Neural progenitor cell (in vitro differentiated cells): ENCODE measurements at regions not wholly inside any gene's neighbourhood (a gene's known extent, or its start where the extent isn't known, plus 50 kb on each side); places are given as distances from the start of the nearest gene placed in this dataset.

ENCODE experiments used
- EZH2 ChIP-seq: fragments of 200-600 bp; sonication (generic); IDR thresholded peaks from 2 replicates; pipeline ENCODE4 v1.6.1; 2017; ENCODE audit warnings: antibody characterized with exemption, mild to moderate bottlenecking, moderate library complexity
- TF ChIP-seq, protein P1 (sequence below): fragments of 200-600 bp; sonication (generic); IDR thresholded peaks from 2 replicates; pipeline ENCODE4 v1.5.1; 2017; ENCODE audit warnings: antibody characterized with exemption, mild to moderate bottlenecking

DNA sequence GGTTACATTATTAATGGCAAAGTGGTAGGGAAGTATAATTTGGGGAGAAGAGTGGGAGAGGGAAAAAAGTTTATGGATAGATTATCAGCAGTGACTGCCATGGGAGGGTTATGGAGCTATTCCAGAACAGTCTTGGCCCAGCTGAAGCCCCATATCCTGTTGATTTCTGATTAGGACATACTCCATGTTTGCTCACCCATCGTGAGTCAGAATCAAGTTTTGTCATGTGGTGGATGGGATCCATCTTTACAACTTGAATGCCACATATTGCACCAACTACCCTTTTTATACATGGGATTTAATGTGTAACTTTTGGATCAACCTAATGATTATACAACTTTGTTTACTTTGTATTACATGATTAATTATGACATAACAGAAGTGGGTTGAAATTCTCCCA lies 217.0 kb downstream of the HAO1 start:
- TF ChIP-seq, protein P1, sequence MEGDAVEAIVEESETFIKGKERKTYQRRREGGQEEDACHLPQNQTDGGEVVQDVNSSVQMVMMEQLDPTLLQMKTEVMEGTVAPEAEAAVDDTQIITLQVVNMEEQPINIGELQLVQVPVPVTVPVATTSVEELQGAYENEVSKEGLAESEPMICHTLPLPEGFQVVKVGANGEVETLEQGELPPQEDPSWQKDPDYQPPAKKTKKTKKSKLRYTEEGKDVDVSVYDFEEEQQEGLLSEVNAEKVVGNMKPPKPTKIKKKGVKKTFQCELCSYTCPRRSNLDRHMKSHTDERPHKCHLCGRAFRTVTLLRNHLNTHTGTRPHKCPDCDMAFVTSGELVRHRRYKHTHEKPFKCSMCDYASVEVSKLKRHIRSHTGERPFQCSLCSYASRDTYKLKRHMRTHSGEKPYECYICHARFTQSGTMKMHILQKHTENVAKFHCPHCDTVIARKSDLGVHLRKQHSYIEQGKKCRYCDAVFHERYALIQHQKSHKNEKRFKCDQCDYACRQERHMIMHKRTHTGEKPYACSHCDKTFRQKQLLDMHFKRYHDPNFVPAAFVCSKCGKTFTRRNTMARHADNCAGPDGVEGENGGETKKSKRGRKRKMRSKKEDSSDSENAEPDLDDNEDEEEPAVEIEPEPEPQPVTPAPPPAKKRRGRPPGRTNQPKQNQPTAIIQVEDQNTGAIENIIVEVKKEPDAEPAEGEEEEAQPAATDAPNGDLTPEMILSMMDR, result no peak
- no peak for TF ChIP-seq EZH2
